Fibroblast of mammary gland (primary cell): ENCODE measurements at regions not wholly inside any gene's neighbourhood (a gene's known extent, or its start where the extent isn't known, plus 50 kb on each side); places are given as distances from the start of the nearest gene placed in this dataset.

Source experiments
- DNase-seq: peaks from one replicate; pipeline ENCODE4 v3.0.0-alpha.2; 2010; ENCODE audit warnings: low read depth
- H3K4me3 ChIP-seq: 2 replicates; pipeline ENCODE4 v1.5.1; 2011; ENCODE audit warnings: low read depth, mild to moderate bottlenecking, low read length, moderate library complexity; ENCODE audit not compliant: control insufficient read depth
- TF ChIP-seq, protein P1 (sequence below): conservative IDR thresholded peaks from 2 replicates; pipeline ENCODE4 v1.5.1; 2011; ENCODE audit warnings: low read depth, low read length, inconsistent platforms; ENCODE audit not compliant: control insufficient read depth, insufficient read depth

DNA sequence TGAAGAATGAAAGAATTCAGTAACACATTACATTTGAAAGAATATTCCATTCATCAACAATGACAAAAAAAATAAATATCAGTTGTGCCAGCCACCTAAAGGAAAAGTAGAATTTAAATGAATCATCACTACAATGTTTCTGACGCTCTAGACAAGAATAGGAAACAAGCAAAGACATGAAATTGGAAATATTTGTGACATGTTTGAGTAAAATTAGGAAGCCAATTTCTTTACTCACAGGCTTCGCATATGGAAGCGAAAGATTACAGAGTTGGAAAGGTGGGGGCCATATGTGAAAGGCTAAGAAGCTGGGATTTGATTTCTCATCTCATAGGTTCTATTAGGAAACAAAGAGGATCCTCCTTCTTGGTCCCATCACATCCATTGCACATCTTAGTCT is 279.0 kb downstream of the IPO8 start:
- no peak overlapping the region for H3K4me3 ChIP-seq
- TF ChIP-seq, protein P1, sequence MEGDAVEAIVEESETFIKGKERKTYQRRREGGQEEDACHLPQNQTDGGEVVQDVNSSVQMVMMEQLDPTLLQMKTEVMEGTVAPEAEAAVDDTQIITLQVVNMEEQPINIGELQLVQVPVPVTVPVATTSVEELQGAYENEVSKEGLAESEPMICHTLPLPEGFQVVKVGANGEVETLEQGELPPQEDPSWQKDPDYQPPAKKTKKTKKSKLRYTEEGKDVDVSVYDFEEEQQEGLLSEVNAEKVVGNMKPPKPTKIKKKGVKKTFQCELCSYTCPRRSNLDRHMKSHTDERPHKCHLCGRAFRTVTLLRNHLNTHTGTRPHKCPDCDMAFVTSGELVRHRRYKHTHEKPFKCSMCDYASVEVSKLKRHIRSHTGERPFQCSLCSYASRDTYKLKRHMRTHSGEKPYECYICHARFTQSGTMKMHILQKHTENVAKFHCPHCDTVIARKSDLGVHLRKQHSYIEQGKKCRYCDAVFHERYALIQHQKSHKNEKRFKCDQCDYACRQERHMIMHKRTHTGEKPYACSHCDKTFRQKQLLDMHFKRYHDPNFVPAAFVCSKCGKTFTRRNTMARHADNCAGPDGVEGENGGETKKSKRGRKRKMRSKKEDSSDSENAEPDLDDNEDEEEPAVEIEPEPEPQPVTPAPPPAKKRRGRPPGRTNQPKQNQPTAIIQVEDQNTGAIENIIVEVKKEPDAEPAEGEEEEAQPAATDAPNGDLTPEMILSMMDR: no peak
- DNase-seq: no peak

DNA sequence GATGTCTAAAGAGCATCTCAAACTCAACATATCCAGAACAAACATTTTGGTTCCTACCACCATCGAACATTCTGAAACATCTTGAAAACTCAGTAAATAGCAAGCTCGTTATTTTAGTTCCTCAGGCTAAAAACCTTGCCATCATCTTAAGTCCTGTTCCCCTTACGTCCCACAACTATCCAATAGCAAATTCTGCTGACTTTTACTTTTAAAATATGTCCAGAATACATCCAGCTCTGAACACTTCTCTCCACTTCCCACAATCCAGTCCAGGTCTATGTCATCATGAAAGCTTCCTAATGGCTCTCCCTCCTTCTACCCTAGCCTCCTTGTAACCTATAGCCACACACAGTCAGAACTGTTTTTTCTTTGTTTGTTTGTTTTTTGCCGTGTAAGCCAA is 279.9 kb downstream of the IPO8 start:
- DNase-seq: no peak
- TF ChIP-seq, protein P1: no peak
- no peak overlapping the region for H3K4me3 ChIP-seq

DNA sequence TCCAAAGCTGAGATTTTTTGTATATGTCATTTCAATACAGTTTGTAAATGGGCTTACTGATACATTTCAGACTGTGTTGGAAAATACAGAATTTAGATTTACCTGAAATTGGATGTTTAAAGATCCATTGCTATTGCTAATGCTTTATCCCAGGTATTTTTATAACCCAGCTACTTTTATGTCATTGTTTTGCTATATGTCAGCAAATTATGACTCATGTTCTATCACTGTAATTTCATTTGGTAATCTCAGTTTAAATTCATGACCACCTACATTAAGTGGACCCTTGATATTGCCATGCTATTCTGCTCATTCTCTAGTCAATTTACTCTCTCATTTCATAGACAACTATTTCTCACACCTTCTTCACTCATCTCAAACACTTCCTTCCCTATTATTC is 281.2 kb downstream of the IPO8 start:
- DNase-seq: no peak
- TF ChIP-seq, protein P1: no peak
- no peak overlapping the region for H3K4me3 ChIP-seq

DNA sequence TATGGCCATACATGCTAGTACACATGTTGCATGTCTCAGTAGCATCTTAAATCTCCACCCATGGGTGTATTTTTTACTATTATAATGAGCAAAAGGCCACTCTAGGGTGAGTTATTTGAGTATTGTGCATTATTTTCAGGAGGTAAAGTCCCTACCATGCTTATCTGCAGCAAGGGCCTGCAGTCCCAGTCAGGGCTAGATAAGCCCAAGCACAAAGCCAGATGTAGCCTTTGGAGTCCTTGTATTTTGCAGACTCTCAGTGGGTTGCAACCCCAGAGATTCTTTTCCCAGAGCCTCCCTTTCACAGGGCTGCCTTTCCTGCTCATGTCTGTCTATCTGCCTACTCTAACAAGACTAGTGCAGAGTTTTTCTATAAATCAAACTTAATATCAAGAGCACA is 295.3 kb downstream of the IPO8 start:
- DNase-seq: no peak
- no peak overlapping the region for H3K4me3 ChIP-seq
- TF ChIP-seq, protein P1: no peak

DNA sequence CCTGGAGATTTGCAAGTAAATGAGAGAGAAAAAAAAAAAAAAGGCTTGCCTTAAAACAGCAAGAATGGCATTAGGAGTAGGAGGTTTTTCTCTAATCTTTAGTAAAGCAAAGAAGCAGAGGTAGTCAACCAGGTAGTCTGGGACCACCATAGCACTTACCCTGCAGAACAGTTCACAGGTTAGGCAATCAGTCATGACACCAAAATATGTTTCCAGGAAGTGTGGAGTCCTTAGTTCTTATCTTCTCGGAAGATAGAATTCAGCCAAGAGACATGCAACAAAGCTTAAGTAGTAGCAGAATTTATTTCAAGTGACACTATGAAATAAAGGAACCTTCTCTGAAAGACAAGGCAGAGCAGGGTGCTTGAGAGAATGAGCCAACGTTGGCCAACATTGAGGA is 295.8 kb downstream of the IPO8 start:
- no peak overlapping the region for H3K4me3 ChIP-seq
- DNase-seq: no peak
- TF ChIP-seq, protein P1: no peak

DNA sequence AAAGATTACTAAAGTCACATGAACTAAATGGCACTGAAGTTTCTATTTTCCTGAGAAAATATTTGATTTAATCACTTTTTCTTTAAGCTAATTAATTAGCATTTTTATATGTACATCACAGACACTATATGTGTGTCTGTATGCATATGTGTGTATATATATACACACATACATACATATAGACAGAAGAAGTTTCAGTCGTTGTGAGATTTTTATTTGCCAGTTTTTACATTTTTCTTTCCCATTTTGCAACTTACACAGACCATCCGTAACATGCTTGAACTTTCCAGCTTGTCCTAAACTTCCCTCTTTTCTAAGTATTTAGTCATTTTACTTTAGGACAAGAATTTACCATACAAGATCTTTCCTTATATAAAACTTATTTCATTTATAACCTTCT is 299.1 kb downstream of the IPO8 start:
- H3K4me3 ChIP-seq: no peak overlapping the region
- TF ChIP-seq, protein P1: no peak
- no peak for DNase-seq

DNA sequence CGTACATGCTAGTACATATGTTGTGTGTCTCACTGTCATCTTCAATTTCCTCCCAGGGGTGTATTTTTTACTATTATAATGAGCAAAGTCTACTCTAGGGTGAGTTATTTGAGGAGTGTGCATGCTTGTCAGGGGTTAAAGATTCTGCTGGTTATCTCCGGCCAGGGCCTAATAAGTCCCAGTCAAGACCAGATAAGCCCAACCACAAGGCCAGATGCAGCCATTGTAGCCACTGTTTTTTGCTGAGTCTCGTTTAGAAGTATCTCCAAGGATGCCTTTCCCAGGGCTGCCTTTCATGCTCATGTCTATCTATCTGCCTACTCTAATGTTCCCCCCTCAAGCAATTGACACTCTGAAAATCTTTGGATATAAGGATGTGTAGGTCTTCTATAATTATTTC is 300.5 kb downstream of the IPO8 start:
- DNase-seq: no peak
- TF ChIP-seq, protein P1: no peak
- no peak overlapping the region for H3K4me3 ChIP-seq
